DND-41 (cell line): ENCODE measurements at regions not wholly inside any gene's neighbourhood (a gene's known extent, or its start where the extent isn't known, plus 50 kb on each side); places are given as distances from the start of the nearest gene placed in this dataset.

ENCODE experiments used
- CTCF ChIP-seq: IDR thresholded peaks from 2 replicates; pipeline ENCODE4 v1.5.1; 2012; ENCODE audit warnings: borderline replicate concordance, low read length, moderate library complexity, mild to moderate bottlenecking; ENCODE audit not compliant: poor library complexity, severe bottlenecking; ENCODE audit errors: extremely low read depth
- EZH2 ChIP-seq: IDR thresholded peaks from 3 replicates; pipeline ENCODE4 v1.6.1; 2012; ENCODE audit warnings: borderline replicate concordance, low read depth, mild to moderate bottlenecking, moderate library complexity, low read length, inconsistent platforms; ENCODE audit not compliant: severe bottlenecking

GRCh38 chr13:19071161-19071936, 110.3 kb downstream of the TUBA3C start:
- no peak for TF ChIP-seq CTCF
- no peak for TF ChIP-seq EZH2
